Stomach (tissue), 4 donors: ENCODE measurements at regions not wholly inside any gene's neighbourhood (a gene's known extent, or its start where the extent isn't known, plus 50 kb on each side); places are given as distances from the start of the nearest gene placed in this dataset.

Experiments used
- EP300 ChIP-seq: sonication (generic); formaldehyde crosslinking; IDR thresholded peaks from one replicate; pipeline ENCODE4 v1.6.1; 2017; ENCODE audit warnings: antibody characterized with exemption
- POLR2A ChIP-seq, 4 donors: fragments of 450-650 bp; IDR thresholded peaks; one replicate each; pipeline ENCODE4 v1.6.1; 2016; ENCODE audit warnings: antibody characterized with exemption in 4 of 4, control low read depth in 2 of 4, mild to moderate bottlenecking in 1 of 4, moderate library complexity in 1 of 4

DNA sequence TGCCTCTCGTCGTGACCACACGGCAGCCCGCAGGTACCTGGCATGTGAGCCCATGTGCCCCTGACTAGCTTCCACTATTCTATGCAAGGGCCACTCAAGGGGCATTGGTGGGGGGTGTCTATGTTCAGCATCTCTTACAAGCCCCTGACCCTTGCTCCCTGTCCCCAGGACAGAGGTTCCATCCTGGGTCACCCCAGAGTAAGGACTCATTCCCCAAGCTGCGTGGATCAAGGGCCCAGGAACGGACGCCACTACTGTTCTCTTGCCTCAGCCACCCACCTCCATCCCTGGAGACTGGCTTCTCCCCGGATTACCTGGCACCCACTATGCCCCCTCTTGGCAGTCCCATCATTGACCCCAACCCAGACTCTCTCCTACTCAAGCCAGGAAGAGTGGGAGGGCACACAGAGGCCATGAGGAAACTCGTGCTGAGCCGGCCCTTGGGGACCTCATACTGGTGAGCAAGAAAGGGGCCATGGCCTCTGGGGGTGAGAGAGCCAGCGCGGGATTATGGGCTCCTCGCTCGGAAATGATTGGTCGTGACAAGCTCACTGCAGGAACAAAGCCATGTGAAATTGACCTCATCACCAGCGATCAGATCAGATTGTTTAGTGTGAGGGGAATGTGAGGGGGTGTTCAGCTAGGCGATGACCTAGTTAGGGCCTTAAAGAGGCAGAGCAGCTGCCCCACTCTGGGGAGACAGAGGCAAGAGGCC is 50.1 kb upstream of the PJA1 start:
- TF ChIP-seq POLR2A (IDR thresholded peaks at IDR 0.05) (no peak), EP300 (no peak)
